ENCODE measurements at regions not wholly inside any gene's neighbourhood (a gene's known extent, or its start where the extent isn't known, plus 50 kb on each side); places are given as distances from the start of the nearest gene placed in this dataset.

DNA sequence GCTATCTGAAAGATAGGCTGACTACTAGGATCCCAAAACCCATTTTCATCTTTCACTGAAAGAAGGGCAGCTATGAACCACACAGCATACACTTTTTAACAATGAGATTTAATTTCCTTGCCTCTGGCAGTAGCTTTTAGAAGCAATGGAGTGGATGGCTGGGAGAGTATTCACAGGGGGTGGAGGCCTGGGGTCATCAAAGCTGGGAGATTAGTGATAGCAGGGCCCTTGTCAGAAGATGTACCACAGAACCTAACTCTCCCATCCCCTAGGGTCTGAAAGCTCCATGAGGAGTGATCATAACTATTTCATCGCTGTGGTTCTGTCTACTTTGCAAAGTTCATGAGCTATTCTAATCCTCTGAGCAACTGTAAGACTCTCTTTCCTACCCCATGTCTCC is 332.2 kb downstream of the PRELID2 start (continued):
- TF ChIP-seq ARNTL (CRISPR knock-in tag; IDR thresholded peaks at IDR 0.05; ENCODE audit: borderline replicate concordance, low read depth) (no peak), OSR1 (CRISPR knock-in tag; IDR thresholded peaks at IDR 0.05) (no peak), CSDC2 (CRISPR knock-in tag; IDR thresholded peaks at IDR 0.05) (no peak)

- TF ChIP-seq PPARA (CRISPR knock-in tag; IDR thresholded peaks at IDR 0.05; ENCODE audit: borderline replicate concordance) (no peak), ZNF565 (CRISPR knock-in tag; conservative IDR thresholded peaks at IDR 0.05; ENCODE audit: low read depth) (no peak), OSR1 (CRISPR knock-in tag; IDR thresholded peaks at IDR 0.05) (no peak), PATZ1 (CRISPR knock-in tag; IDR thresholded peaks at IDR 0.05; ENCODE audit: borderline replicate concordance) (no peak), RARB (CRISPR knock-in tag; IDR thresholded peaks at IDR 0.05) (no peak), GLIS3 (CRISPR knock-in tag; IDR thresholded peaks at IDR 0.05) (no peak)
- TF ChIP-seq, protein P1, sequence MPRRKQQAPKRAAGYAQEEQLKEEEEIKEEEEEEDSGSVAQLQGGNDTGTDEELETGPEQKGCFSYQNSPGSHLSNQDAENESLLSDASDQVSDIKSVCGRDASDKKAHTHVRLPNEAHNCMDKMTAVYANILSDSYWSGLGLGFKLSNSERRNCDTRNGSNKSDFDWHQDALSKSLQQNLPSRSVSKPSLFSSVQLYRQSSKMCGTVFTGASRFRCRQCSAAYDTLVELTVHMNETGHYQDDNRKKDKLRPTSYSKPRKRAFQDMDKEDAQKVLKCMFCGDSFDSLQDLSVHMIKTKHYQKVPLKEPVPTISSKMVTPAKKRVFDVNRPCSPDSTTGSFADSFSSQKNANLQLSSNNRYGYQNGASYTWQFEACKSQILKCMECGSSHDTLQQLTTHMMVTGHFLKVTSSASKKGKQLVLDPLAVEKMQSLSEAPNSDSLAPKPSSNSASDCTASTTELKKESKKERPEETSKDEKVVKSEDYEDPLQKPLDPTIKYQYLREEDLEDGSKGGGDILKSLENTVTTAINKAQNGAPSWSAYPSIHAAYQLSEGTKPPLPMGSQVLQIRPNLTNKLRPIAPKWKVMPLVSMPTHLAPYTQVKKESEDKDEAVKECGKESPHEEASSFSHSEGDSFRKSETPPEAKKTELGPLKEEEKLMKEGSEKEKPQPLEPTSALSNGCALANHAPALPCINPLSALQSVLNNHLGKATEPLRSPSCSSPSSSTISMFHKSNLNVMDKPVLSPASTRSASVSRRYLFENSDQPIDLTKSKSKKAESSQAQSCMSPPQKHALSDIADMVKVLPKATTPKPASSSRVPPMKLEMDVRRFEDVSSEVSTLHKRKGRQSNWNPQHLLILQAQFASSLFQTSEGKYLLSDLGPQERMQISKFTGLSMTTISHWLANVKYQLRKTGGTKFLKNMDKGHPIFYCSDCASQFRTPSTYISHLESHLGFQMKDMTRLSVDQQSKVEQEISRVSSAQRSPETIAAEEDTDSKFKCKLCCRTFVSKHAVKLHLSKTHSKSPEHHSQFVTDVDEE (CRISPR knock-in tag; IDR thresholded peaks at IDR 0.05) = no peak
- TF ChIP-seq, protein P2, sequence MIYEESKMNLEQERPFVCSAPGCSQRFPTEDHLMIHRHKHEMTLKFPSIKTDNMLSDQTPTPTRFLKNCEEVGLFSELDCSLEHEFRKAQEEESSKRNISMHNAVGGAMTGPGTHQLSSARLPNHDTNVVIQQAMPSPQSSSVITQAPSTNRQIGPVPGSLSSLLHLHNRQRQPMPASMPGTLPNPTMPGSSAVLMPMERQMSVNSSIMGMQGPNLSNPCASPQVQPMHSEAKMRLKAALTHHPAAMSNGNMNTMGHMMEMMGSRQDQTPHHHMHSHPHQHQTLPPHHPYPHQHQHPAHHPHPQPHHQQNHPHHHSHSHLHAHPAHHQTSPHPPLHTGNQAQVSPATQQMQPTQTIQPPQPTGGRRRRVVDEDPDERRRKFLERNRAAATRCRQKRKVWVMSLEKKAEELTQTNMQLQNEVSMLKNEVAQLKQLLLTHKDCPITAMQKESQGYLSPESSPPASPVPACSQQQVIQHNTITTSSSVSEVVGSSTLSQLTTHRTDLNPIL (CRISPR knock-in tag; IDR thresholded peaks at IDR 0.05; ENCODE audit: low read depth) = no peak
- no peak for ATAC-seq
Observed at GRCh38 chr5:145500710-145501109, 334.4 kb downstream of the PRELID2 start.

DNA sequence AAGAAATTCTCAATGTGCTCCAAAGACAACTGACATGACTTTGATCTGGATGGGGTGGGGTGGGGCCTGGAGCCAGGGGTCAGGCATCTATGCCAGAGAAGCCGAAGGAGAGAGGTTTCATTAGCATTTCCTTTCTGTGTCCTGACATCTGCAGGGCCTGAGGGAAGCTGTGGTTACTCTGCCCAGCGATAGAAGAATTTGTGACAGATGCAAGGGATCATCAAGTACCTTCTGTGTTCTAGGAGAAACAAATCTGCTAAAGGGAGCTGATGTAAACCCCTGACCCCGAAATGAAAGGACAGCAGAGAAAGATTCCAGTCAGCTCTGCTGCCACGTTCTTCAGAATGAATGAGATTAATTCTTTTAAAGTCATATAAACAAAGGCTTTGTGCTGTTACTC is 335.7 kb downstream of the PRELID2 start:
- no peak for TF ChIP-seq ZNF8 (CRISPR knock-in tag; IDR thresholded peaks at IDR 0.05)
- TF ChIP-seq ZFP30 (CRISPR knock-in tag; IDR thresholded peaks at IDR 0.05) = no peak
- TF ChIP-seq, protein P2 (CRISPR knock-in tag; IDR thresholded peaks at IDR 0.05; ENCODE audit: low read depth) = no peak
- no peak for TF ChIP-seq ZC3H10 (CRISPR knock-in tag; IDR thresholded peaks at IDR 0.05)
- TF ChIP-seq, protein P1 (CRISPR knock-in tag; IDR thresholded peaks at IDR 0.05) = no peak
- TF ChIP-seq, protein P3, sequence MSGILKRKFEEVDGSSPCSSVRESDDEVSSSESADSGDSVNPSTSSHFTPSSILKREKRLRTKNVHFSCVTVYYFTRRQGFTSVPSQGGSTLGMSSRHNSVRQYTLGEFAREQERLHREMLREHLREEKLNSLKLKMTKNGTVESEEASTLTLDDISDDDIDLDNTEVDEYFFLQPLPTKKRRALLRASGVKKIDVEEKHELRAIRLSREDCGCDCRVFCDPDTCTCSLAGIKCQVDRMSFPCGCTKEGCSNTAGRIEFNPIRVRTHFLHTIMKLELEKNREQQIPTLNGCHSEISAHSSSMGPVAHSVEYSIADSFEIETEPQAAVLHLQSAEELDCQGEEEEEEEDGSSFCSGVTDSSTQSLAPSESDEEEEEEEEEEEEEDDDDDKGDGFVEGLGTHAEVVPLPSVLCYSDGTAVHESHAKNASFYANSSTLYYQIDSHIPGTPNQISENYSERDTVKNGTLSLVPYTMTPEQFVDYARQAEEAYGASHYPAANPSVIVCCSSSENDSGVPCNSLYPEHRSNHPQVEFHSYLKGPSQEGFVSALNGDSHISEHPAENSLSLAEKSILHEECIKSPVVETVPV (CRISPR knock-in tag; IDR thresholded peaks at IDR 0.05) = no peak
- TF ChIP-seq ESRRG (CRISPR knock-in tag; IDR thresholded peaks at IDR 0.05) = no peak
- TF ChIP-seq GLIS3 (CRISPR knock-in tag; IDR thresholded peaks at IDR 0.05) = no peak
- TF ChIP-seq ARNTL (CRISPR knock-in tag; IDR thresholded peaks at IDR 0.05; ENCODE audit: borderline replicate concordance, low read depth) = no peak
- TF ChIP-seq ZNF565 (CRISPR knock-in tag; conservative IDR thresholded peaks at IDR 0.05; ENCODE audit: low read depth) = no peak
- no peak for TF ChIP-seq SNAI2 (CRISPR knock-in tag; IDR thresholded peaks at IDR 0.05)
- TF ChIP-seq, protein P4, sequence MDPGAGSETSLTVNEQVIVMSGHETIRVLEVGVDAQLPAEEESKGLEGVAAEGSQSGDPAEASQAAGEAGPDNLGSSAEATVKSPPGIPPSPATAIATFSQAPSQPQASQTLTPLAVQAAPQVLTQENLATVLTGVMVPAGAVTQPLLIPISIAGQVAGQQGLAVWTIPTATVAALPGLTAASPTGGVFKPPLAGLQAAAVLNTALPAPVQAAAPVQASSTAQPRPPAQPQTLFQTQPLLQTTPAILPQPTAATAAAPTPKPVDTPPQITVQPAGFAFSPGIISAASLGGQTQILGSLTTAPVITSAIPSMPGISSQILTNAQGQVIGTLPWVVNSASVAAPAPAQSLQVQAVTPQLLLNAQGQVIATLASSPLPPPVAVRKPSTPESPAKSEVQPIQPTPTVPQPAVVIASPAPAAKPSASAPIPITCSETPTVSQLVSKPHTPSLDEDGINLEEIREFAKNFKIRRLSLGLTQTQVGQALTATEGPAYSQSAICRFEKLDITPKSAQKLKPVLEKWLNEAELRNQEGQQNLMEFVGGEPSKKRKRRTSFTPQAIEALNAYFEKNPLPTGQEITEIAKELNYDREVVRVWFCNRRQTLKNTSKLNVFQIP (CRISPR knock-in tag; IDR thresholded peaks at IDR 0.05; ENCODE audit: borderline replicate concordance, low read depth) = no peak
- no peak for TF ChIP-seq BACH2 (CRISPR knock-in tag; IDR thresholded peaks at IDR 0.05; ENCODE audit: borderline replicate concordance)
- TF ChIP-seq TOX (CRISPR knock-in tag; IDR thresholded peaks at IDR 0.05; ENCODE audit: borderline replicate concordance) = no peak
- no peak for TF ChIP-seq ZNF70 (CRISPR knock-in tag; IDR thresholded peaks at IDR 0.05)
- ATAC-seq = no peak
